KMS-11 (cell line): ENCODE measurements at regions not wholly inside any gene's neighbourhood (a gene's known extent, or its start where the extent isn't known, plus 50 kb on each side); places are given as distances from the start of the nearest gene placed in this dataset.

Experiments
- H2AFZ ChIP-seq: fragments of 200-600 bp; sonication (generic); 2 replicates; pipeline ENCODE4 v1.6.1; 2016; ENCODE audit warnings: antibody characterized with exemption, mixed run types, low read depth
- H3K27ac ChIP-seq: fragments of 200-600 bp; sonication (generic); 2 replicates; pipeline ENCODE4 v1.6.1; 2016; ENCODE audit warnings: mild to moderate bottlenecking, mixed run types
- H3K27me3 ChIP-seq: fragments of 200-600 bp; sonication (generic); 2 replicates; pipeline ENCODE4 v1.6.1; 2017; ENCODE audit warnings: mild to moderate bottlenecking, low read depth, mixed run types, moderate library complexity; ENCODE audit not compliant: insufficient read depth
- H3K36me3 ChIP-seq: fragments of 200-600 bp; sonication (generic); 2 replicates; pipeline ENCODE4 v1.6.1; 2017; ENCODE audit warnings: mild to moderate bottlenecking, mixed run types; ENCODE audit not compliant: insufficient read depth
- H3K4me1 ChIP-seq: fragments of 200-600 bp; sonication (generic); 2 replicates; pipeline ENCODE4 v1.6.1; 2016; ENCODE audit warnings: mild to moderate bottlenecking, low read depth, mixed run types; ENCODE audit not compliant: poor library complexity, severe bottlenecking
- H3K4me2 ChIP-seq: fragments of 200-600 bp; sonication (generic); 2 replicates; pipeline ENCODE4 v1.7.0; 2016; ENCODE audit warnings: mild to moderate bottlenecking, mixed run types
- H3K4me3 ChIP-seq: fragments of 200-600 bp; sonication (generic); IDR thresholded peaks from 2 replicates; pipeline ENCODE4 v1.6.1; 2017; ENCODE audit warnings: low read depth, low read length, mixed read lengths; ENCODE audit not compliant: insufficient read depth
- H3K79me2 ChIP-seq: fragments of 200-600 bp; sonication (generic); 2 replicates; pipeline ENCODE4 v1.6.1; 2016; ENCODE audit warnings: low read depth, mixed run types; ENCODE audit not compliant: insufficient read depth
- H3K9ac ChIP-seq: fragments of 200-600 bp; sonication (generic); 2 replicates; pipeline ENCODE4 v1.6.1; 2016; ENCODE audit warnings: mild to moderate bottlenecking, mixed run types
- H4K20me1 ChIP-seq: fragments of 200-600 bp; sonication (generic); 2 replicates; pipeline ENCODE4 v1.6.1; 2016; ENCODE audit warnings: mild to moderate bottlenecking, mixed run types; ENCODE audit not compliant: insufficient read depth
- TF ChIP-seq, protein P1 (sequence below): fragments of 200-600 bp; sonication (generic); conservative IDR thresholded peaks from 2 replicates; pipeline ENCODE4 v1.6.1; 2017; ENCODE audit warnings: low read depth, mild to moderate bottlenecking, antibody characterized with exemption, low read length, moderate library complexity, mixed read lengths

DNA sequence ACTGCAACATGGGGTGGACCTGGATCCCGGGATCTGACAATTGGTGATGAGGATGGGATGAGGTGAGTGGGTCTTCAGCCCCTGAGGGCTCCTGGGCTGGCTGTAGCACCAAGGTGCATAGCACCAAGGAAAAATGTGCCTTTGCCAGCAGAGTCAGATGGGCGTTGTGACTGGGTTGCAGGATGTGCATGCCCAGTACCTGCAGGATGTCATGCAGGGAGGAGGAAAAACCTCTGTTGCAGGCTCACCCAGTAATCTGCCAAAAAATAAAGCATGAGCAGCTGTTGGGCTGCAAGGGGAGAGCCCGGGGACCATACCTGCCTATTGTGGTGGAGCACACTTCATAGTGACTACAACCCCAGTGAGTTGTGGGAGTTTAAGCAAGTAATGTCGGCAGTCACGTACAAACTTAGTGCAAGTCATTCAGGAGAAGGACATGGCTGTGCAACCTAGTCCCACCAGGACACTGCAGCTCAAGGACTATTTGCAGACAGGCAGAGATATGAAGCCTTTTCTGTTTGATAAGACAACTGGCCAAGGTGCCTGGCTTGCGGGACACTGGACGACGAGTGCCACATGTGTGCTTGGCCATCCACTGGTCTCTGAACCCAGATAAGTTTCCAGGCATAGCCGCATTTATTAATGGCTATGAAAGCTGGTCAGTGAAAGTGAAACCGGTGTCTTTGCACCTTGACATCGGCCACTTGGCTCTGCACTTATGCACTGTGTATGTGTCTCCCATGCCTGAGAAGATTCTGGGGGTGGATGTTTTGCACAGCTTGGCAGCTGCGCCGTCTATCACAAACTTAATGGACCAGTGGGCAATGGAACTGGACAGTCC, 499.8 kb downstream of the KCNJ2 start:
- Histone ChIP-seq H3K79me2 (no peaks in the 10 kb centered on the region), H3K27me3 (no peaks in the 10 kb centered on the region), H3K4me2 (no peak overlapping the region), H4K20me1 (no peaks in the 10 kb centered on the region), H3K36me3 (no peaks in the 10 kb centered on the region), H2AFZ (no peak overlapping the region), H3K27ac (no peak overlapping the region), H3K4me3 (no peak overlapping the region), H3K9ac (no peak overlapping the region), H3K4me1 (no peaks in the 10 kb centered on the region)
- TF ChIP-seq, protein P1, sequence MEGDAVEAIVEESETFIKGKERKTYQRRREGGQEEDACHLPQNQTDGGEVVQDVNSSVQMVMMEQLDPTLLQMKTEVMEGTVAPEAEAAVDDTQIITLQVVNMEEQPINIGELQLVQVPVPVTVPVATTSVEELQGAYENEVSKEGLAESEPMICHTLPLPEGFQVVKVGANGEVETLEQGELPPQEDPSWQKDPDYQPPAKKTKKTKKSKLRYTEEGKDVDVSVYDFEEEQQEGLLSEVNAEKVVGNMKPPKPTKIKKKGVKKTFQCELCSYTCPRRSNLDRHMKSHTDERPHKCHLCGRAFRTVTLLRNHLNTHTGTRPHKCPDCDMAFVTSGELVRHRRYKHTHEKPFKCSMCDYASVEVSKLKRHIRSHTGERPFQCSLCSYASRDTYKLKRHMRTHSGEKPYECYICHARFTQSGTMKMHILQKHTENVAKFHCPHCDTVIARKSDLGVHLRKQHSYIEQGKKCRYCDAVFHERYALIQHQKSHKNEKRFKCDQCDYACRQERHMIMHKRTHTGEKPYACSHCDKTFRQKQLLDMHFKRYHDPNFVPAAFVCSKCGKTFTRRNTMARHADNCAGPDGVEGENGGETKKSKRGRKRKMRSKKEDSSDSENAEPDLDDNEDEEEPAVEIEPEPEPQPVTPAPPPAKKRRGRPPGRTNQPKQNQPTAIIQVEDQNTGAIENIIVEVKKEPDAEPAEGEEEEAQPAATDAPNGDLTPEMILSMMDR, result no peak

DNA sequence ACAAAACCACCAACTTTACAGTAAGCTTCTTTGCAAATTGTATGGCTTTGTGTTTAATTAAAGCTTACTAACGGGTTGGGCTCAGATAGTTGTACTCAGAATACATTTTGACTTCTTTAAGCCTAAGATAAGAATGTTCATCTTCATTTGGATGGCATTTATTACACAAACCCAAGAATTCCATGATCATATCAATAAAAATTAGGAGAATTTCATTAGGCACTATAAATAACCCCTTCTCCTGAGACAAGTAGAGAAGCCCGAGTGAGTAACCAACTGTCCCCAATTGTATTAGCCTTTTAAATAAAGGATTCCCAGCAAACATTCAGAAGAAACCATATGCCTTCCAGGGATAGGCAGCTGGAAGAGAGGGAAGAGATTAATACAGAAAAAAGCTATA, 504.7 kb downstream of the KCNJ2 start:
- Histone ChIP-seq H3K36me3 (no peaks in the 10 kb centered on the region), H3K27me3 (no peaks in the 10 kb centered on the region), H3K79me2 (no peaks in the 10 kb centered on the region), H3K9ac (no peak overlapping the region), H3K4me3 (no peak overlapping the region), H3K4me2 (no peak overlapping the region), H3K4me1 (no peaks in the 10 kb centered on the region), H4K20me1 (no peaks in the 10 kb centered on the region), H2AFZ (no peak overlapping the region), H3K27ac (no peak overlapping the region)
- TF ChIP-seq, protein P1, result no peak

DNA sequence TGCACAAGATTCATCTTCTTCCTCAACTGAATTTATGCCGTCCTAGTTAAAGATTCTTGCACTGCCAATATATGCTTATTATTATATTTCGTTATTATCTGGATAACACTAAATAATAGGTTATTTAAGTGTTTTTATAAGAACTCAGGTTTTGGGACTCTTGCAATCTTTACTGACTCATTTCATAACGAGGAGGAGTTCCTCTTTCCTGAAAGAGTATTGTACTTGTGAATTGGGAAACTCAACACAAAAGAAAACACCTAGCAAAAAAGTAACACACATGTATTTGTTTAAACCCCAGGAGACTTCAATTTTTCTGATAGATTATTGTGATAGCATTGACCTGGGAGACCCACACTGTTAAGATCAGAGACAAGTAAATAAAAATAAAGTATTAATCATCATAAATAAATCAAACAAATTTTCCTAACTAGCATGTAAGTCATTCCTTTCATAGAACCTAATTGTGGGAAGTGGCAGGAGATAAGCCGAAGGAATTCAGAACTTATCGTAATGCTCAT, 505.8 kb downstream of the KCNJ2 start:
- TF ChIP-seq, protein P1, result no peak
- Histone ChIP-seq H3K4me2 (no peak overlapping the region), H3K27me3 (no peaks in the 10 kb centered on the region), H3K9ac (no peak overlapping the region), H3K4me3 (no peak overlapping the region), H3K36me3 (no peaks in the 10 kb centered on the region), H3K79me2 (no peaks in the 10 kb centered on the region), H2AFZ (no peak overlapping the region), H3K27ac (no peak overlapping the region), H3K4me1 (no peaks in the 10 kb centered on the region), H4K20me1 (no peaks in the 10 kb centered on the region)

DNA sequence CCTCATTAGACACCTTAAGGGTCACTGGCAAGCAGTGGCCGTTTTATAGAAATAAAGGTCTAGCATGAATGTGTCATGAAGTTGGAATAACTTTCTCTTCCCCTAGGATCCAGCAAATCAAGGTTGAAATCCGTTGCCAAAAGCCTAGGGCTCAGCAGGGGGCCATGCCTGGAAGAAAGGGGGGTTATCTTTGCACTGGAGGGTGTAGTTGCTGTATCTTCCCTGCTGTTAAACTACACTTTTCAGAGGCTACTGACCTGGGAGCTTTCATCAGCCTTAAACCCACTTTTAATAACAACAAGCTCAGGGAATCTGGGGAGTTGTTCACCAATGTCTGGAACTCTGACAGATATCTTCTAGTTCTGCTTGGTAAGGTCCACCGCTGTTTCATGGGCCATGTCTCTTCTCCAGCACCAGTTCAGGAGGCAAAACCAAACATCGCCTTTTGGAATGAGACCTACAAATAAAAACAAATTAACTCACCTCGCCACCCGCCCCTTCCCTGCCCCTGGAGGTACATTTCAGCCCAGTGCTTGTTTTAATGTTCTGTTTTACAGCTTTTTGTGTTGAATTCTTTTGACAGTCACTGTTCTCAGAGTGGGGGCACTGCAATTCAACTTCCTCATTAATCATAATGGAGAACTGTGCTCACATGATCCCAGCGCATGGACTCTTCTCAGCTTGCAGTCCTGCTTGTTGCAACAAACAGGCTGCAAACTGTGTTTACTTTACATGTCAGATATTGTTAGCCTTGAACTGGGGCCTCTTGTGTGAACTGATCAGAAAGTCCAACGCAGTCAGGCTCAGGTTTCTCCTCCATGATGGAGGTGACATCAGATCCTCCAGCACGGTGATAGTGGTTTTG, 508.7 kb downstream of the KCNJ2 start:
- H2AFZ ChIP-seq, result no peak overlapping the region
- TF ChIP-seq, protein P1, result no peak
- no peaks in the 10 kb centered on the region for H3K36me3 ChIP-seq
- H4K20me1 ChIP-seq, result no peaks in the 10 kb centered on the region
- H3K4me3 ChIP-seq, result no peak overlapping the region
- H3K79me2 ChIP-seq, result no peaks in the 10 kb centered on the region
- H3K4me1 ChIP-seq, result no peaks in the 10 kb centered on the region
- H3K4me2 ChIP-seq, result no peak overlapping the region
- H3K27me3 ChIP-seq, result no peaks in the 10 kb centered on the region
- H3K9ac ChIP-seq, result no peak overlapping the region
- no peak overlapping the region for H3K27ac ChIP-seq
